ENCODE measurements at regions not wholly inside any gene's neighbourhood (a gene's known extent, or its start where the extent isn't known, plus 50 kb on each side); places are given as distances from the start of the nearest gene placed in this dataset.
"Not testable (repeated sequence)": the region's sequence is repeated elsewhere in the genome, so short reads cannot be mapped to it uniquely, and the experiment has no call there.

GRCh38 chr7:156566812-156567549, 73.6 kb upstream of the RNF32 start:
- H3K9me3 ChIP-seq (replicated peaks in 1 of 2; ENCODE audit: control insufficient read depth in 2 of 2, insufficient read depth in 1 of 2, low read depth in 1 of 2, low read length in 2 of 2) = peaks cover 2 to 6% of the 10 kb centered on the region in 2 donors
- no peak for DNase-seq (ENCODE audit: low spot score)
- no peak overlapping the region for H4K8ac ChIP-seq (ENCODE audit: low read depth, low read length)
- H2BK12ac ChIP-seq (ENCODE audit: low read length) = no peak overlapping the region
- H2AFZ ChIP-seq (ENCODE audit: low read length) = no peak overlapping the region
- no peak overlapping the region for H4K91ac ChIP-seq (ENCODE audit: low read depth, low read length, poor library complexity)
- H2AK5ac ChIP-seq (ENCODE audit: low read depth, low read length) = no peak overlapping the region
- no peak overlapping the region for H3K18ac ChIP-seq (ENCODE audit: low read length)
- no peak overlapping the region for H3K27ac ChIP-seq (replicated peaks; ENCODE audit: low read length)
- H2BK5ac ChIP-seq (ENCODE audit: low read length) = no peak overlapping the region
- no peaks in the 10 kb centered on the region for H3K27me3 ChIP-seq (ENCODE audit: control insufficient read depth in 3 of 3, insufficient read depth in 3 of 3, low read depth in 1 of 3, low read length in 3 of 3)
- H3K79me1 ChIP-seq (ENCODE audit: low read depth, low read length) = no peaks in the 10 kb centered on the region
- H3K9ac ChIP-seq (ENCODE audit: low read depth, low read length, poor library complexity) = no peak overlapping the region
- no peak overlapping the region for H3K23ac ChIP-seq (ENCODE audit: low read depth, low read length, poor library complexity)
- H3K4me2 ChIP-seq (ENCODE audit: insufficient read depth, low read length, poor library complexity, severe bottlenecking) = no peak overlapping the region
- H2BK120ac ChIP-seq (ENCODE audit: low read depth, low read length) = no peak overlapping the region
- H2BK15ac ChIP-seq (ENCODE audit: low read length) = no peak overlapping the region
- no peaks in the 10 kb centered on the region for H3K4me1 ChIP-seq (ENCODE audit: control insufficient read depth in 2 of 2, insufficient read depth in 1 of 2, low read depth in 1 of 2, low read length in 2 of 2)
- H3K14ac ChIP-seq (ENCODE audit: low read length) = no peak overlapping the region
- WGBS, 2 donors (ENCODE audit: extremely low coverage in 2 of 2, insufficient read length in 2 of 2, insufficient replicate concordance in 1 of 2) = no CpG with 5 or more reads among the region's 8 CpGs
- H3K4ac ChIP-seq (ENCODE audit: low read length) = no peak overlapping the region
- H3K4me3 ChIP-seq (ENCODE audit: low read length in 2 of 2) = no peak overlapping the region
- no peaks in the 10 kb centered on the region for H3K36me3 ChIP-seq (replicated peaks in 1 of 2; ENCODE audit: control insufficient read depth in 2 of 2, insufficient read depth in 2 of 2, low read length in 2 of 2)

- H2AK5ac ChIP-seq (ENCODE audit: low read depth, low read length); H3K4me3 ChIP-seq (ENCODE audit: low read length in 2 of 2); H3K4me1 ChIP-seq (ENCODE audit: control insufficient read depth in 2 of 2, insufficient read depth in 1 of 2, low read depth in 1 of 2, low read length in 2 of 2); H3K27ac ChIP-seq (replicated peaks; ENCODE audit: low read length); H3K36me3 ChIP-seq (replicated peaks in 1 of 2; ENCODE audit: control insufficient read depth in 2 of 2, insufficient read depth in 2 of 2, low read length in 2 of 2); H2BK5ac ChIP-seq (ENCODE audit: low read length); H3K79me1 ChIP-seq (ENCODE audit: low read depth, low read length); H3K18ac ChIP-seq (ENCODE audit: low read length); H4K91ac ChIP-seq (ENCODE audit: low read depth, low read length, poor library complexity); H2BK120ac ChIP-seq (ENCODE audit: low read depth, low read length); H3K4ac ChIP-seq (ENCODE audit: low read length); H3K4me2 ChIP-seq (ENCODE audit: insufficient read depth, low read length, poor library complexity, severe bottlenecking); H2AFZ ChIP-seq (ENCODE audit: low read length); H4K8ac ChIP-seq (ENCODE audit: low read depth, low read length); H3K14ac ChIP-seq (ENCODE audit: low read length); H2BK12ac ChIP-seq (ENCODE audit: low read length); H3K23ac ChIP-seq (ENCODE audit: low read depth, low read length, poor library complexity); H3K27me3 ChIP-seq (ENCODE audit: control insufficient read depth in 3 of 3, insufficient read depth in 3 of 3, low read depth in 1 of 3, low read length in 3 of 3); H3K9ac ChIP-seq (ENCODE audit: low read depth, low read length, poor library complexity); DNase-seq (ENCODE audit: low spot score); H2BK15ac ChIP-seq (ENCODE audit: low read length); H3K9me3 ChIP-seq (replicated peaks in 1 of 2; ENCODE audit: control insufficient read depth in 2 of 2, insufficient read depth in 1 of 2, low read depth in 1 of 2, low read length in 2 of 2): not testable (repeated sequence)
- WGBS, 2 donors (ENCODE audit: extremely low coverage in 2 of 2, insufficient read length in 2 of 2, insufficient replicate concordance in 1 of 2) = no CpG with 5 or more reads among the region's 1 CpG
Measured at GRCh38 chr7:156565002-156565401, 75.6 kb upstream of the RNF32 start.

GRCh38 chr7:156560696-156561095, 79.9 kb upstream of the RNF32 start:
- H3K4ac ChIP-seq (ENCODE audit: low read length) = no peak overlapping the region
- no peak overlapping the region for H4K8ac ChIP-seq (ENCODE audit: low read depth, low read length)
- peak overlapping the region; percentile 46 for H3K18ac ChIP-seq (ENCODE audit: low read length)
- H4K91ac ChIP-seq (ENCODE audit: low read depth, low read length, poor library complexity) = no peak overlapping the region
- H3K9ac ChIP-seq (ENCODE audit: low read depth, low read length, poor library complexity) = peak overlapping the region; percentile 45
- H3K27me3 ChIP-seq (ENCODE audit: control insufficient read depth in 3 of 3, insufficient read depth in 3 of 3, low read depth in 1 of 3, low read length in 3 of 3) = no peaks in the 10 kb centered on the region
- WGBS, 2 donors (ENCODE audit: extremely low coverage in 2 of 2, insufficient read length in 2 of 2, insufficient replicate concordance in 1 of 2) = no CpG with 5 or more reads among the region's 6 CpGs
- H2BK12ac ChIP-seq (ENCODE audit: low read length) = no peak overlapping the region
- no peaks in the 10 kb centered on the region for H3K4me1 ChIP-seq (ENCODE audit: control insufficient read depth in 2 of 2, insufficient read depth in 1 of 2, low read depth in 1 of 2, low read length in 2 of 2)
- no peak overlapping the region for H2AFZ ChIP-seq (ENCODE audit: low read length)
- no peaks in the 10 kb centered on the region for H3K36me3 ChIP-seq (replicated peaks in 1 of 2; ENCODE audit: control insufficient read depth in 2 of 2, insufficient read depth in 2 of 2, low read length in 2 of 2)
- no peak overlapping the region for H2AK5ac ChIP-seq (ENCODE audit: low read depth, low read length)
- no peak overlapping the region for H2BK15ac ChIP-seq (ENCODE audit: low read length)
- no peak overlapping the region for H3K23ac ChIP-seq (ENCODE audit: low read depth, low read length, poor library complexity)
- H3K4me3 ChIP-seq (ENCODE audit: low read length in 2 of 2) = no peak overlapping the region
- no peak overlapping the region for H2BK5ac ChIP-seq (ENCODE audit: low read length)
- H2BK120ac ChIP-seq (ENCODE audit: low read depth, low read length) = no peak overlapping the region
- H3K79me1 ChIP-seq (ENCODE audit: low read depth, low read length) = no peaks in the 10 kb centered on the region
- H3K9me3 ChIP-seq (replicated peaks in 1 of 2; ENCODE audit: control insufficient read depth in 2 of 2, insufficient read depth in 1 of 2, low read depth in 1 of 2, low read length in 2 of 2) = peaks cover 2 to 6% of the 10 kb centered on the region in 2 donors
- no peak for DNase-seq (ENCODE audit: low spot score)
- H3K14ac ChIP-seq (ENCODE audit: low read length) = no peak overlapping the region
- no peak overlapping the region for H3K4me2 ChIP-seq (ENCODE audit: insufficient read depth, low read length, poor library complexity, severe bottlenecking)
- no peak overlapping the region for H3K27ac ChIP-seq (replicated peaks; ENCODE audit: low read length)

DNA sequence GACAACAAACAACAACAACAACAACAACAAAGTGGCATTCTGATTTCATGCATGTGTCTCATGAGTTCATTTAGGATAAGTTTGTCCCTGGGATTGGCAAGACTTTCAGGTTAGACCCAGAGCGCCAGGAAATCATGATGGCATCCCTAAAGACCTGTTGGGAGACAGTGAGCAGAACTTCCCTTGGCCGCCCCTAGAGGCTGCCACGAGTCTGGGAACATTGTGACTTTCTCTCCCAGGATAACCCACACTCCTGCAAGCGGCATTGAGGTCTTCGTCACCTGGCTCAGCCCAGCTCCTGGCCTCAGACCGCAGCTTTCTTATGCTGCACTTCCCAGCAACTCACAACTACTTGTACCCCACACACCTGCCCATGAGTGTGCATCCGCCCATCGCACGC, 80.5 kb upstream of the RNF32 start:
- Histone ChIP-seq H3K27me3 (ENCODE audit: control insufficient read depth in 3 of 3, insufficient read depth in 3 of 3, low read depth in 1 of 3, low read length in 3 of 3) (no peaks in the 10 kb centered on the region), H3K4me2 (ENCODE audit: insufficient read depth, low read length, poor library complexity, severe bottlenecking) (no peak overlapping the region), H2BK12ac (ENCODE audit: low read length) (no peak overlapping the region), H2AK5ac (ENCODE audit: low read depth, low read length) (no peak overlapping the region), H3K4me1 (ENCODE audit: control insufficient read depth in 2 of 2, insufficient read depth in 1 of 2, low read depth in 1 of 2, low read length in 2 of 2) (no peaks in the 10 kb centered on the region), H4K8ac (ENCODE audit: low read depth, low read length) (no peak overlapping the region), H2AFZ (ENCODE audit: low read length) (no peak overlapping the region), H3K14ac (ENCODE audit: low read length) (no peak overlapping the region), H3K9ac (ENCODE audit: low read depth, low read length, poor library complexity) (no peak overlapping the region), H2BK120ac (ENCODE audit: low read depth, low read length) (no peak overlapping the region), H3K27ac (replicated peaks; ENCODE audit: low read length) (no peak overlapping the region), H3K4ac (ENCODE audit: low read length) (no peak overlapping the region), H3K36me3 (replicated peaks in 1 of 2; ENCODE audit: control insufficient read depth in 2 of 2, insufficient read depth in 2 of 2, low read length in 2 of 2) (no peaks in the 10 kb centered on the region), H2BK15ac (ENCODE audit: low read length) (no peak overlapping the region), H3K9me3 (replicated peaks in 1 of 2; ENCODE audit: control insufficient read depth in 2 of 2, insufficient read depth in 1 of 2, low read depth in 1 of 2, low read length in 2 of 2) (peaks cover 2 to 6% of the 10 kb centered on the region in 2 donors), H3K23ac (ENCODE audit: low read depth, low read length, poor library complexity) (no peak overlapping the region), H3K18ac (ENCODE audit: low read length) (no peak overlapping the region), H4K91ac (ENCODE audit: low read depth, low read length, poor library complexity) (no peak overlapping the region), H2BK5ac (ENCODE audit: low read length) (no peak overlapping the region), H3K79me1 (ENCODE audit: low read depth, low read length) (no peaks in the 10 kb centered on the region), H3K4me3 (ENCODE audit: low read length in 2 of 2) (no peak overlapping the region)
- no peak for DNase-seq (ENCODE audit: low spot score)
- WGBS, 2 donors (ENCODE audit: extremely low coverage in 2 of 2, insufficient read length in 2 of 2, insufficient replicate concordance in 1 of 2) = no CpG with 5 or more reads among the region's 9 CpGs
